ENCODE measurements at regions not wholly inside any gene's neighbourhood (a gene's known extent, or its start where the extent isn't known, plus 50 kb on each side); places are given as distances from the start of the nearest gene placed in this dataset.
"Not testable (repeated sequence)": the region's sequence is repeated elsewhere in the genome, so short reads cannot be mapped to it uniquely, and the experiment has no call there.

DNA sequence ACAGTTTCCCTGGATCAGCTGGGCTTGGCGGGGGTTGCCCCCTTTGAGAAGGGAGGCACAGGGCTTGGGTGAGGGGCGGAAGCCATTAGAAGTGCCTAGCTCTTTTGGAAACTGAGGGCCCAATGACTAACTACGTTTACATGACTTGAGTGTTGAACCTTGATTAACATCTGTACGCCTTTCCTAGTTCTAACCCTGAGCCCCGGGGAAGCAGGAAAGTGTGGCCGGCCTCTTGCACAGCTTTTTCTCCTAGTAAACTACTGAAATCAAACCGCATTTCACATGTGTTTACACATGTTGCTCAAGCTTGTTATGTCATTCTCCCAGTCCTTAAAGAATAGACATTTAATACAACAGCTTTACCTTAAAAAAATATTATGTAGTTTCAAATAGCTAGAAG, 1356.4 kb upstream of the TMEM132C start:
- no peak for DNase-seq (ENCODE audit: low spot score)

GRCh38 chr12:126912111-126912510, 1354.9 kb upstream of the TMEM132C start:
- DNase-seq (ENCODE audit: low spot score), result no peak

- no peak for DNase-seq (ENCODE audit: low spot score)
Observed at GRCh38 chr12:126914170-126914793, 1352.7 kb upstream of the TMEM132C start.

DNA sequence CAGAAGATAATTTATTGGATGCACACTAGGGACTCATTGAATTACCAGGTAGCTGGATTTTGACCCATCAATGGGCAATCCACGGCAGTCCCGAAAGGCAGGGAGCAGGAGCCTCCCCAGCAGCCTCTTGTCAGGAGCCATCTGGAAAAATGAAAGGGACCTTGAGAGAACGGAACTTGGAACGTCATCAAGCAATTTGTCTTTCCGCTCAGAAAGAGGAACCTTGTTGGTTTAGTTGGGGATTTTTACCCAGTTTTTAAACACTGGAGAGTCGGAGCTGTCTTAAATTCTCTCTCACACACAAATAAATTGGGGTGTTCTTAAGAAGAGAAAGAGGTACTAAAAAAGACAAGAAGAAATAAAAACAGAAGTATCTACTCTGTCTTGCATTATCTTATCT, 1351.7 kb upstream of the TMEM132C start:
- no peak for DNase-seq (ENCODE audit: low spot score)

- DNase-seq (ENCODE audit: low spot score), result no peak
Observed at GRCh38 chr12:126926023-126926594, 1340.9 kb upstream of the TMEM132C start.

- no peak for DNase-seq (ENCODE audit: low spot score)
Observed at GRCh38 chr12:126930234-126930633, 1336.7 kb upstream of the TMEM132C start.

DNA sequence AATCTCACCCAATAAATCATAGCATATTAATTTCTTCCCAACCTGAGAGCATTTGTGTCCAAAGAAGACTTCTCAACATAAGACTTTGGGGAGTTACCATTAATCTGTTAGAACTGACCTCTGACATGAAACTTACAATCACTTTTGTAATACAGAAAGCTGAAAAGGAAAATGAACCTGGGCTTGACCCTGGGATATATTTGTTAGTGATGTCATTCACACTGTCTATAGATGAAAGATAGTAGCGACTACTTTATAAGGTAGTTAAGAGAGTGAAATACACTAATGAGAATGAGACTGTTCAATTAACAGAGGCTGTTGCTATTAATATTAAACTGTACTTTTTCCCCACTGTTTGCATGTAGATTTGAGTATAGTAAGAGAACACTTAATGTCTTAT, 1334.8 kb upstream of the TMEM132C start:
- DNase-seq (ENCODE audit: low spot score), result no peak

GRCh38 chr12:126935435-126935834, 1331.5 kb upstream of the TMEM132C start:
- no peak for DNase-seq (ENCODE audit: low spot score)

GRCh38 chr12:126936181-126936851, 1330.7 kb upstream of the TMEM132C start:
- DNase-seq (ENCODE audit: low spot score), result peak; percentile 82

GRCh38 chr12:126937431-126937830, 1329.5 kb upstream of the TMEM132C start:
- no peak for DNase-seq (ENCODE audit: low spot score)

DNA sequence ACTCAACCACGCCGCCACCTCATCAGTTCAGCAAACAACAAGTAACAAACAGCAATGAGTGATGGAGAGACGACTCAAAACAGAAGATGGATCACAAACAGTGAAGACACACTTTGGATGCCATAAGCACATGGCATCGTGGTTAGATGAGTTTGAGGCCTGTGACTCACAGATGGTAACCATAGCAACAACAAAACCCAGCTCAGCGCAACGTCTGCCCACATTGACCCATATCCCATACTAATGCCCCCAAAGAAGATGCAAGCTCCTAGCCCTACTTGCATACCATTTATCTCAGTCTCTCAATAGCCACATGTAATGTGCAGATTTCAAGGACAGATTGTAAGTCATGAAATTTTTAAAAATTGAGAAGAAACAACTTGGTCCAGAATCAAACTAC, 1322.3 kb upstream of the TMEM132C start:
- no peak for DNase-seq (ENCODE audit: low spot score)

GRCh38 chr12:126946958-126947357, 1320.0 kb upstream of the TMEM132C start:
- not testable (repeated sequence) for DNase-seq (ENCODE audit: low spot score)

DNA sequence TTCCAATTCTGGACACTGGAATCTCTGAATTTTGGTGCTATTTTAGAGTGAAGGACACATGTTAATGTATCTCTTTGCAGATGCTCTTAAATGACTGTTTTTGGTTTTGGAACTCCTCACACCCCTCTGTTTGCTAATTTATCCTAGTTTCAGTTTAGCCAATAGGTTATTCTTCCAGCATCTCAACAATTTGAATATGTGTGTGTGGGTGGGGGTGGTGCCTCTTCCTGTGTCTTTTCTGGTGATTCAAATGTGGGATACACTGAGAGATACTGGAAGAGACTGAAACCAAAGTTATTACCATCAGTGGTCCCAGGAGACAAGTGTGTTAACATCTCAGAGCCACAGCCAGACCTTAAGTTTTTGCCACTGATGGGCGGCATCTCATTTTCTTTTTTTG, 1317.4 kb upstream of the TMEM132C start:
- DNase-seq (ENCODE audit: low spot score), result no peak

- DNase-seq (ENCODE audit: low spot score), result no peak
Observed at GRCh38 chr12:126950266-126950665, 1316.7 kb upstream of the TMEM132C start.

- no peak for DNase-seq (ENCODE audit: low spot score)
Observed at GRCh38 chr12:126952096-126953007, 1314.6 kb upstream of the TMEM132C start.

DNA sequence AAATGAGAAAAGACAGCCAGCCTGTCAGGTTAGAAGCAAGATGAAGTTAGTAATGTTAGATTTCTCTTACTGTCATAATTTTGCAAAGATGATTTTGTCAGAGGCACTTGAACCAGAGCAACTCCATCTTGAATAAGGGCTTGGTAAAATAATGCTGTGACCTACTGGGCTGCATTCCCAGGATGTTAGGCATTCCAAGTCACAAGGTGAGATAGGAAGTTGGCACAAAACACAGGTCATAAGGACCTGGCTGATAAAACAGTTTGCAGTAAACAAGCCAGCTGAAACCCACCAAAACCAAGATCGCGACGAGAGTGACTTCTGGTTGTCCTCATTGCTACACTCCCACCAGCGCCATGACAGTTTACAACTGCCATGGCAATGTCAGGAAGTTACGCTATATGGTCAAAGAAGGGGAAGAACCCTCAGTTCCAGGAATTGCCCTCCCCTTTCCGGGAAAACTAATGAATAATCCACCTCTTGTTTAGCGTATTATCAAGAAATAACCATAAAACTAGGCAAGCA, 1313.5 kb upstream of the TMEM132C start:
- no peak for DNase-seq (ENCODE audit: low spot score)

GRCh38 chr12:126960221-126960620, 1306.7 kb upstream of the TMEM132C start:
- DNase-seq (ENCODE audit: low spot score), result no peak

- no peak for DNase-seq (ENCODE audit: low spot score)
Observed at GRCh38 chr12:126960709-126961108, 1306.3 kb upstream of the TMEM132C start.

DNA sequence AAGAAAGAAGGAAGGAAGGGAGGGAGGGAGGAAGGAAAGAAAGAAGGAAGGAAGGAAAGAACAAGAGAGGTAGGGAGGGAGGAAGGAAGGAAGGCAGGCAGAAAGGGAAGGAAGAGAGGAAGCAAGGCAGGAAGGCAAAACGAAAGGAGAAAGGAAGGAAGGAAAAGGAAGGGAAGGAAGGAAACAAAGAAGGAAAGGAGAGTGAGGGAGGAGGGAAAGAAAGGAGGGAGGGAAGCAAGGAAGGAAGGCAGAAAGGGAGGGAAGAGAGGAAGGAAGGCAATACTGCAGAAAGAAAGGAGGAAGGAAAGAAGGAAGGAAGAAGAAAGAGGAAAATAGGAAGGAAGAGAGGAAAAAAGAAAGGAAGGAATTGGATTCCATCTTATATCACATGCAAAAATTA, 1303.1 kb upstream of the TMEM132C start:
- no peak for DNase-seq (ENCODE audit: low spot score)

- DNase-seq (ENCODE audit: low spot score), result no peak
Observed at GRCh38 chr12:126966498-126966897, 1300.5 kb upstream of the TMEM132C start.

DNA sequence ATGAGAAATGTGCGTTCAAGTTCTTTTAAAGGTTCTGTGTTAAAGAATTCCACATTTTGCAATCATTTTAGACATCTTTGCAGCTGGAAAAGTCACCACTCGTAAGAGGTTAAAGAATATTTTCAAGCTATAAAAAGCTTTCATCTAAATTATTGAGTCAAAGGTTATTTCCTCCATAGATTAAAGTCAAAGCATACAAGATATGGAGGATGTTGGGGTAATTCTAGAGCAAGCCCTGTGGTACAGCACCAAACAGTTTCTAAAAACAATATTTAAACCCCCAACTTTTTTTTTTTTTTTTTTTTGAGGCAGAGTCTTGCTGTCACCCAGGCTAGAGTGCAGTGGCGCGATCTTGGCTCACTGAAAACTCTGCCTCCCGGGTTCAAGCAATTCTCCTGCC, 1299.8 kb upstream of the TMEM132C start:
- DNase-seq (ENCODE audit: low spot score), result no peak

DNA sequence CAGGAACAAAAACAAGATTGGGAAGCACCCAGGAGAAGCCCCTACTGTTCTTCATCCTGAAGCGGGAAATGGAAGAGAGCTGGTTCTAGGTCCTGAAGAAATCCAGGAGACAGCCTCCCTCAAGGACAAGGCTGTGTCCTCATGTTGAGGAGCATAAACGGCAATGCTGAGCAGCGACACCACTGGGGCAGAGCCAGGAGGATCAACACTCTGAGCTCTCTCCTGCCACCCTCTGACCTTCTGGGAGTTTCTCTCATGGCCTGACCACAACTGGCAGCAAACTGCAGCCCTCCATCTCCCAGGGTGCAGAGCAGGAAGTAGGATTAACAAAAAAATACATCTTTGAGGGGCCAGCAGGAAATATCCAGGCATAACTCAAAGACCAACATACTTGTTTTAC, 1292.2 kb upstream of the TMEM132C start:
- no peak for DNase-seq (ENCODE audit: low spot score)

Data from hematopoietic multipotent progenitor cell treated with erythropoietin and hydrocortisone succinate and interleukin-3 and kit ligand, for 17 days (in vitro differentiated cells).